Activated T-helper 1 cell treated with anti-CD3 and anti-CD28 coated beads, Interleukin-2, amount 50 U/mL, for 16 hours (primary cell): ENCODE measurements at regions not wholly inside any gene's neighbourhood (a gene's known extent, or its start where the extent isn't known, plus 50 kb on each side); places are given as distances from the start of the nearest gene placed in this dataset.

ENCODE experiments used
- DNase-seq, 2 donors: peaks; one replicate each; pipeline ENCODE4 v3.0.0-alpha.2; 2020; ENCODE audit warnings: low read depth in 1 of 2, low spot score in 1 of 2

- DNase-seq = no peak
These were observed 191.5 kb downstream of the RAMP3 start for GRCh38 chr7:45349090-45349489.

GRCh38 chr7:45350896-45351295 lies 193.3 kb downstream of the RAMP3 start:
- no peak for DNase-seq

- no peak for DNase-seq
These were observed 200.7 kb downstream of the RAMP3 start for GRCh38 chr7:45358287-45358686.

- no peak for DNase-seq
These were observed 201.7 kb downstream of the RAMP3 start for GRCh38 chr7:45359250-45359649.

- no peak for DNase-seq
These were observed 202.2 kb downstream of the RAMP3 start for GRCh38 chr7:45359776-45360175.

GRCh38 chr7:45363669-45364068 lies 206.1 kb downstream of the RAMP3 start:
- no peak for DNase-seq

- no peak for DNase-seq
These were observed 207.8 kb downstream of the RAMP3 start for GRCh38 chr7:45365341-45365740.

- DNase-seq = no peak
These were observed 207.7 kb upstream of the ADCY1 start for GRCh38 chr7:45366475-45366874.

GRCh38 chr7:45367026-45367425 lies 207.1 kb upstream of the ADCY1 start:
- no peak for DNase-seq

GRCh38 chr7:45368129-45368807 lies 205.9 kb upstream of the ADCY1 start:
- no peak for DNase-seq

- DNase-seq = no peak
These were observed 189.7 kb upstream of the ADCY1 start for GRCh38 chr7:45384499-45384898.

- no peak for DNase-seq
These were observed 186.3 kb upstream of the ADCY1 start for GRCh38 chr7:45387837-45388236.

- DNase-seq = no peak
These were observed 184.9 kb upstream of the ADCY1 start for GRCh38 chr7:45389073-45389872.

GRCh38 chr7:45390180-45390579 lies 184.0 kb upstream of the ADCY1 start:
- DNase-seq = no peak

GRCh38 chr7:45390731-45391130 lies 183.4 kb upstream of the ADCY1 start:
- no peak for DNase-seq

- DNase-seq = no peak
These were observed 182.3 kb upstream of the ADCY1 start for GRCh38 chr7:45391618-45392451.

GRCh38 chr7:45394117-45394708 lies 180.0 kb upstream of the ADCY1 start:
- DNase-seq = no peak

GRCh38 chr7:45399069-45399468 lies 175.1 kb upstream of the ADCY1 start:
- DNase-seq = no peak

GRCh38 chr7:45400680-45401079 lies 173.5 kb upstream of the ADCY1 start:
- DNase-seq = no peak

GRCh38 chr7:45401155-45401554 lies 173.0 kb upstream of the ADCY1 start:
- no peak for DNase-seq

- no peak for DNase-seq
These were observed 172.3 kb upstream of the ADCY1 start for GRCh38 chr7:45401851-45402250.
